ENCODE measurements at regions not wholly inside any gene's neighbourhood (a gene's known extent, or its start where the extent isn't known, plus 50 kb on each side); places are given as distances from the start of the nearest gene placed in this dataset.

DNA sequence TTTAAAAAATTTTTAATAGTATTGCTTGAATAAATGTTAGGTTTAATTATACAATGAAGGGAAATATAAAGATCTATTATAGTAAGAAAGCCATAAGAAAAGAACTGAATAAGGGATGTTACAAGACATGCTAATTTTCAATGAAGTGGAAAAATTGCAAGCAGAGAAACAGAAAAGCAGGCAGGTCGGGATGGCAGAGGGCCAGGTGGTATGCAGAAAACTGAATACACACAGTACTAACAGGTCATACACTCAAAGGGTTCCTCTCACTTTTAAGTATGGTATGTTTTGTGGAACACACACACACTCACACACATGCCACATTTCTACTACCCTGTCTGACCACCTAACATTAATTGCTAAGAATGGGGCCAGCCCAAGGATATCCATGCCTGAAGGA is 76.7 kb upstream of the DTNA start:
- no peak overlapping the region for H3K9ac ChIP-seq (ENCODE audit: extremely low read depth, low read length, poor library complexity, severe bottlenecking)
- no peaks in the 10 kb centered on the region for H3K36me3 Mint-ChIP-seq (ENCODE audit: low read depth)
- H3K27me3 Mint-ChIP-seq (ENCODE audit: insufficient read depth), result no peaks in the 10 kb centered on the region
- no peak for DNase-seq
- no peak overlapping the region for H3K4me3 ChIP-seq (ENCODE audit: low read length)
- H3K4me1 ChIP-seq (ENCODE audit: control insufficient read depth, insufficient read depth, low read length), result peaks cover 12% of the 10 kb centered on the region
- peaks cover 30% of the 10 kb centered on the region for H3K4me1 Mint-ChIP-seq
- no peaks in the 10 kb centered on the region for H3K27me3 ChIP-seq (ENCODE audit: control insufficient read depth, insufficient read depth, low read length, poor library complexity, severe bottlenecking)
- no peak overlapping the region for H3K27ac Mint-ChIP-seq
- H3K27ac ChIP-seq (ENCODE audit: low read depth, low read length), result no peak overlapping the region
- no peaks in the 10 kb centered on the region for H3K9me3 Mint-ChIP-seq
- 100% methylated on average over 1 of the region's 1 CpG; no CpG with 5 or more reads in 1 of the 2 experiments for WGBS, 2 experiments (ENCODE audit: insufficient coverage in 1 of 2, insufficient read length in 1 of 2)
- no peaks in the 10 kb centered on the region for H3K9me3 ChIP-seq (ENCODE audit: control insufficient read depth, low read length)
- no peaks in the 10 kb centered on the region for H3K36me3 ChIP-seq (ENCODE audit: control insufficient read depth, insufficient read depth, low read length)
- TF ChIP-seq, protein P1, sequence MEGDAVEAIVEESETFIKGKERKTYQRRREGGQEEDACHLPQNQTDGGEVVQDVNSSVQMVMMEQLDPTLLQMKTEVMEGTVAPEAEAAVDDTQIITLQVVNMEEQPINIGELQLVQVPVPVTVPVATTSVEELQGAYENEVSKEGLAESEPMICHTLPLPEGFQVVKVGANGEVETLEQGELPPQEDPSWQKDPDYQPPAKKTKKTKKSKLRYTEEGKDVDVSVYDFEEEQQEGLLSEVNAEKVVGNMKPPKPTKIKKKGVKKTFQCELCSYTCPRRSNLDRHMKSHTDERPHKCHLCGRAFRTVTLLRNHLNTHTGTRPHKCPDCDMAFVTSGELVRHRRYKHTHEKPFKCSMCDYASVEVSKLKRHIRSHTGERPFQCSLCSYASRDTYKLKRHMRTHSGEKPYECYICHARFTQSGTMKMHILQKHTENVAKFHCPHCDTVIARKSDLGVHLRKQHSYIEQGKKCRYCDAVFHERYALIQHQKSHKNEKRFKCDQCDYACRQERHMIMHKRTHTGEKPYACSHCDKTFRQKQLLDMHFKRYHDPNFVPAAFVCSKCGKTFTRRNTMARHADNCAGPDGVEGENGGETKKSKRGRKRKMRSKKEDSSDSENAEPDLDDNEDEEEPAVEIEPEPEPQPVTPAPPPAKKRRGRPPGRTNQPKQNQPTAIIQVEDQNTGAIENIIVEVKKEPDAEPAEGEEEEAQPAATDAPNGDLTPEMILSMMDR (conservative IDR thresholded peaks at IDR 0.05), result no peak
- no peak overlapping the region for H3K4me3 Mint-ChIP-seq

DNA sequence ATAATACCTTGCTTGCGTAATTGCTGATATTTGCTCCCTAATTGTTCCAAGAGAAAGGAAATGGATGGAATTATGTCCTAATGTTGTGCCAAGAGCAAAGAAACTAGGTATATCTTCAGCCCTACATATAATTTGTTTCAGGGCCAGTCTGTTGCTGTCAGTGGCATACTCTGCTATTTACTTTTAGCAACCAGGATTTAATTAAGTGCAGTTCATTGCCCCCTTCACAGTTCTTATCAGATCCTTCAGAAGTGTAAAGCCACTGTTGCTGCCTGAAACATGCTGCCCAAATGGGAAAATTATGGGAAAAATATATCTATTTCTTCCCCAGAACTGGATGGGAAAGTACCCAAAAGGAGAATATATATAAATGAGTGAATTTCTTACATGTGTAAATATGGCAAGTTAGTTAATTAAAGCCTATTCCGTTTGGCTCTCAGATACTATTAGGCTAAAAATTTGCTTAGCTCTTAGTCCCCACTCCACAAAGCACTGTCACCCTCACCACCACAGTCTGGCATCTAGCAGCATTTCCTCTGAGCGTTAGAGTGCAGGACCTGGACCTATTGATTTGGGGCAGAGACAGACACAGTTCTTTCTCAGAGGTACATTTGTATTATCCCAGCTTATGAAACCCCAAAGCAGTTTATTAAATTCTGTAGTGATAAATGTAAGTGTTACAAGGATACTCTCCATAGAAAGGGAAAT is 72.8 kb upstream of the DTNA start:
- no peaks in the 10 kb centered on the region for H3K27me3 ChIP-seq (ENCODE audit: control insufficient read depth, insufficient read depth, low read length, poor library complexity, severe bottlenecking)
- WGBS, 2 experiments (ENCODE audit: insufficient coverage in 1 of 2, insufficient read length in 1 of 2), result 58 to 60% methylated on average over 1 to 3 of the region's 3 CpGs
- H3K9me3 ChIP-seq (ENCODE audit: control insufficient read depth, low read length), result no peaks in the 10 kb centered on the region
- TF ChIP-seq, protein P1 (conservative IDR thresholded peaks at IDR 0.05), result no peak
- H3K27me3 Mint-ChIP-seq (ENCODE audit: insufficient read depth), result no peaks in the 10 kb centered on the region
- peak overlapping the region; percentile 50 for H3K27ac Mint-ChIP-seq
- no peak for DNase-seq
- H3K4me1 ChIP-seq (ENCODE audit: control insufficient read depth, insufficient read depth, low read length), result peaks cover 21% of the 10 kb centered on the region
- no peak overlapping the region for H3K9ac ChIP-seq (ENCODE audit: extremely low read depth, low read length, poor library complexity, severe bottlenecking)
- no peak overlapping the region for H3K27ac ChIP-seq (ENCODE audit: low read depth, low read length)
- H3K4me3 ChIP-seq (ENCODE audit: low read length), result peak overlapping the region; percentile 30
- H3K4me1 Mint-ChIP-seq, result peaks cover 37% of the 10 kb centered on the region
- H3K36me3 Mint-ChIP-seq (ENCODE audit: low read depth), result no peaks in the 10 kb centered on the region
- no peaks in the 10 kb centered on the region for H3K36me3 ChIP-seq (ENCODE audit: control insufficient read depth, insufficient read depth, low read length)
- H3K9me3 Mint-ChIP-seq, result no peaks in the 10 kb centered on the region
- no peak overlapping the region for H3K4me3 Mint-ChIP-seq

DNA sequence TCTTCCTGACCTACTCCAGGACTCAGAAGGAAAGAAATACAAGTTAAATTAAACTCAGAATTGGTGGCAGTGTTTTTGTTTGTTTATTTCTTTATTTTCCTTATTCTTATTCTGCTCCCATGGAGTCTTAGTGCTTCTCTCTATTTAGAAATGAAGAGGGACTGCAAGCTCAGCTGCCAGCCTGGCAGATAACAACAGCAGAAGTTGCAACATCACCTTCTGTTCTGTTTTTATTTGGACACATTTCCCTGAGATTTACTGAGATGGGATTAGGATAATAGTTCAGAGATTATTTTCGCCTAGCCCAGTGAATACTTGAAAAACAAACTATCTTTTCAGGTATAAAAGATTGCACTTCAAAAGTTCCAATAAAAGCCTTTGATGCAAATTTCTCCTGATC is 70.4 kb upstream of the DTNA start:
- Histone ChIP-seq H3K9ac (ENCODE audit: extremely low read depth, low read length, poor library complexity, severe bottlenecking) (no peak overlapping the region), H3K4me3 (ENCODE audit: low read length) (no peak overlapping the region), H3K27ac (ENCODE audit: low read depth, low read length) (no peak overlapping the region), H3K27me3 (ENCODE audit: control insufficient read depth, insufficient read depth, low read length, poor library complexity, severe bottlenecking) (no peaks in the 10 kb centered on the region), H3K36me3 (ENCODE audit: control insufficient read depth, insufficient read depth, low read length) (no peaks in the 10 kb centered on the region), H3K9me3 (ENCODE audit: control insufficient read depth, low read length) (no peaks in the 10 kb centered on the region), H3K4me1 (ENCODE audit: control insufficient read depth, insufficient read depth, low read length) (peaks cover 21% of the 10 kb centered on the region)
- 91% methylated on average over 1 of the region's 1 CpG; no CpG with 5 or more reads in 1 of the 2 experiments for WGBS, 2 experiments (ENCODE audit: insufficient coverage in 1 of 2, insufficient read length in 1 of 2)
- Mint-ChIP-seq H3K36me3 (ENCODE audit: low read depth) (no peaks in the 10 kb centered on the region), H3K27me3 (ENCODE audit: insufficient read depth) (no peaks in the 10 kb centered on the region), H3K27ac (no peak overlapping the region), H3K4me3 (no peak overlapping the region), H3K9me3 (no peaks in the 10 kb centered on the region), H3K4me1 (peaks cover 33% of the 10 kb centered on the region)
- no peak for DNase-seq
- TF ChIP-seq, protein P1 (conservative IDR thresholded peaks at IDR 0.05), result no peak
